Loucy (cell line): ENCODE measurements at regions not wholly inside any gene's neighbourhood (a gene's known extent, or its start where the extent isn't known, plus 50 kb on each side); places are given as distances from the start of the nearest gene placed in this dataset.

Source experiments
- H2AFZ ChIP-seq: fragments of 200-600 bp; sonication (generic); 2 replicates; pipeline ENCODE4 v1.6.0; 2016; ENCODE audit warnings: antibody characterized with exemption, mild to moderate bottlenecking, low read length, moderate library complexity
- H3F3A ChIP-seq: fragments of 200-600 bp; 2 replicates; pipeline ENCODE4 v1.6.0; 2016; ENCODE audit warnings: antibody characterized with exemption, low read depth, mild to moderate bottlenecking
- H3K27me3 ChIP-seq: fragments of 200-600 bp; sonication (generic); 2 replicates; pipeline ENCODE4 v1.6.1; 2014; ENCODE audit warnings: low read length, mild to moderate bottlenecking; ENCODE audit not compliant: insufficient read depth, poor library complexity, severe bottlenecking
- H3K36me3 ChIP-seq: fragments of 200-600 bp; sonication (generic); 2 replicates; pipeline ENCODE4 v1.6.1; 2016; ENCODE audit warnings: low read length; ENCODE audit not compliant: insufficient read depth
- H3K4me1 ChIP-seq: fragments of 200-600 bp; sonication (generic); 2 replicates; pipeline ENCODE4 v1.5.1; 2014; ENCODE audit warnings: low read length, mild to moderate bottlenecking; ENCODE audit not compliant: insufficient read depth, poor library complexity, severe bottlenecking
- H3K4me2 ChIP-seq: fragments of 200-600 bp; sonication (generic); 2 replicates; pipeline ENCODE4 v1.6.0; 2014; ENCODE audit warnings: antibody characterized with exemption, low read length, low read depth, mild to moderate bottlenecking; ENCODE audit not compliant: poor library complexity, severe bottlenecking
- H3K4me3 ChIP-seq: fragments of 200-600 bp; sonication (generic); 2 replicates; pipeline ENCODE4 v1.5.1; 2014; ENCODE audit warnings: low read length, mild to moderate bottlenecking, mixed read lengths; ENCODE audit not compliant: poor library complexity, severe bottlenecking
- H3K79me2 ChIP-seq: fragments of 200-600 bp; sonication (generic); 2 replicates; pipeline ENCODE4 v1.6.1; 2014; ENCODE audit warnings: low read length; ENCODE audit not compliant: insufficient read depth
- H3K9ac ChIP-seq: fragments of 200-600 bp; sonication (generic); 2 replicates; pipeline ENCODE4 v1.6.0; 2014; ENCODE audit warnings: mild to moderate bottlenecking, low read depth, low read length, moderate library complexity; ENCODE audit not compliant: poor library complexity, severe bottlenecking
- H3K9me2 ChIP-seq: fragments of 200-600 bp; sonication (generic); replicated peaks from 2 replicates; pipeline ENCODE4 v1.6.1; 2016; ENCODE audit warnings: low read depth, low read length, mixed read lengths
- H3K9me3 ChIP-seq: fragments of 200-600 bp; sonication (generic); 2 replicates; pipeline ENCODE4 v1.6.1; 2014; ENCODE audit warnings: mild to moderate bottlenecking, antibody characterized with exemption, low read length, low read depth; ENCODE audit not compliant: insufficient read depth
- H4K20me1 ChIP-seq: fragments of 200-600 bp; sonication (generic); 2 replicates; pipeline ENCODE4 v1.6.0; 2014; ENCODE audit warnings: antibody characterized with exemption, low read length, mild to moderate bottlenecking; ENCODE audit not compliant: insufficient read depth, poor library complexity, severe bottlenecking
- CTCF ChIP-seq: fragments of 200-600 bp; sonication (generic); conservative IDR thresholded peaks from 2 replicates; pipeline ENCODE4 v1.5.1; 2014; ENCODE audit warnings: mild to moderate bottlenecking, antibody characterized with exemption, low read length
- EZH2phosphoT487 ChIP-seq: fragments of 200-600 bp; IDR thresholded peaks from 2 replicates; pipeline ENCODE4 v1.6.1; 2018; ENCODE audit warnings: antibody characterized with exemption, mild to moderate bottlenecking, moderate library complexity, borderline replicate concordance

GRCh38 chr12:91555436-91556415 lies 373.1 kb upstream of the DCN start:
- Histone ChIP-seq H3K36me3 (no peaks in the 10 kb centered on the region), H4K20me1 (no peaks in the 10 kb centered on the region), H2AFZ (no peak overlapping the region), H3K4me1 (no peaks in the 10 kb centered on the region), H3K9ac (no peak overlapping the region), H3K9me2 (0 out of 2 replicates have a peak, but pooled peaks cover 4% of the 10 kb centered on the region), H3K9me3 (no peaks in the 10 kb centered on the region), H3K79me2 (no peaks in the 10 kb centered on the region), H3F3A (no peaks in the 10 kb centered on the region), H3K4me3 (no peak overlapping the region), H3K4me2 (no peak overlapping the region), H3K27me3 (no peaks in the 10 kb centered on the region)
- TF ChIP-seq EZH2phosphoT487 (no peak), CTCF (no peak)

- H3K9me2 ChIP-seq = 0 out of 2 replicates have a peak, but pooled peaks cover 4% of the 10 kb centered on the region
- H3K9ac ChIP-seq = no peak overlapping the region
- H2AFZ ChIP-seq = no peak overlapping the region
- no peaks in the 10 kb centered on the region for H3K4me1 ChIP-seq
- no peaks in the 10 kb centered on the region for H3K36me3 ChIP-seq
- TF ChIP-seq CTCF = no peak
- no peak for TF ChIP-seq EZH2phosphoT487
- no peak overlapping the region for H3K4me2 ChIP-seq
- H3K4me3 ChIP-seq = no peak overlapping the region
- H3K27me3 ChIP-seq = no peaks in the 10 kb centered on the region
- H4K20me1 ChIP-seq = no peaks in the 10 kb centered on the region
- H3F3A ChIP-seq = no peaks in the 10 kb centered on the region
- no peaks in the 10 kb centered on the region for H3K79me2 ChIP-seq
- no peaks in the 10 kb centered on the region for H3K9me3 ChIP-seq
These were observed 369.3 kb upstream of the DCN start for GRCh38 chr12:91551927-91552326.

- no peak overlapping the region for H3K4me3 ChIP-seq
These were observed 368.6 kb upstream of the DCN start for GRCh38 chr12:91551242-91551641.

More at GRCh38 chr12:91551242-91551641, 368.6 kb upstream of the DCN start:
- H3K9ac ChIP-seq = no peak overlapping the region
- H3K9me2 ChIP-seq = 0 out of 2 replicates have a peak, but pooled peaks cover 4% of the 10 kb centered on the region
- no peaks in the 10 kb centered on the region for H3K27me3 ChIP-seq
- H4K20me1 ChIP-seq = no peaks in the 10 kb centered on the region
- no peak overlapping the region for H3K4me2 ChIP-seq
- no peaks in the 10 kb centered on the region for H3K79me2 ChIP-seq
- no peaks in the 10 kb centered on the region for H3F3A ChIP-seq
- no peaks in the 10 kb centered on the region for H3K36me3 ChIP-seq
- no peak overlapping the region for H2AFZ ChIP-seq
- no peaks in the 10 kb centered on the region for H3K9me3 ChIP-seq
- H3K4me1 ChIP-seq = no peaks in the 10 kb centered on the region
- no peak for TF ChIP-seq EZH2phosphoT487
- TF ChIP-seq CTCF = no peak
